H4 (cell line): ENCODE measurements at regions not wholly inside any gene's neighbourhood (a gene's known extent, or its start where the extent isn't known, plus 50 kb on each side); places are given as distances from the start of the nearest gene placed in this dataset.

Experiments
- DNase-seq: peaks from one replicate; pipeline ENCODE4 v3.0.0-alpha.2; 2015; ENCODE audit warnings: low spot score

DNA sequence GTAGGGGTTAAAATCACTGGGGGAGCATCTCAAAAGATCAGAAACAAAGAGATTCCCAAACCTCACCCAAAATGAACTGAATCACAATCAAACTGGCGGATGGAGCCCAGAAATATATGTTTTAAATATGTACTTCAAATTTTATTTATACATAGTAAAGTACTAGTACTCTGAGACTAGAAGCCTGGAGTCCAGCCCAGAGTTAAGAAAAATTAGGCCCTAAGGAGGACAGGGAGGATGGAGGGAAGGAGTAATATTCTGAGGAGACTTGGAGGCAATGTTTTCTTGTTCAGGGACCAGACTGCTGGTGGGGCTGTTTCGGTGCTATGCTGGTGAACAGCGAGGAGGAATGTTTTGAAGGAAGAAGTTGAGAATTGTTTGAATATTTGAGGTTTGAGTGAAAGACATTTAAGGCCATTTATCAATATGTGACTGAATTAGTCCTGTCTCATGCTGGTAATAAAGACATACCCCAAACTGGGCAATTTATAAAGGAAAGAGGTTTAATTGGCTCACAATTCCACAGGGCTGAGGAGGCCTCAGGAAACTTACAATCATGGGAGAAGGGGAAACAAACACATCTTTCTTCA, 552.4 kb upstream of the DAB2 start:
- DNase-seq = no peak

DNA sequence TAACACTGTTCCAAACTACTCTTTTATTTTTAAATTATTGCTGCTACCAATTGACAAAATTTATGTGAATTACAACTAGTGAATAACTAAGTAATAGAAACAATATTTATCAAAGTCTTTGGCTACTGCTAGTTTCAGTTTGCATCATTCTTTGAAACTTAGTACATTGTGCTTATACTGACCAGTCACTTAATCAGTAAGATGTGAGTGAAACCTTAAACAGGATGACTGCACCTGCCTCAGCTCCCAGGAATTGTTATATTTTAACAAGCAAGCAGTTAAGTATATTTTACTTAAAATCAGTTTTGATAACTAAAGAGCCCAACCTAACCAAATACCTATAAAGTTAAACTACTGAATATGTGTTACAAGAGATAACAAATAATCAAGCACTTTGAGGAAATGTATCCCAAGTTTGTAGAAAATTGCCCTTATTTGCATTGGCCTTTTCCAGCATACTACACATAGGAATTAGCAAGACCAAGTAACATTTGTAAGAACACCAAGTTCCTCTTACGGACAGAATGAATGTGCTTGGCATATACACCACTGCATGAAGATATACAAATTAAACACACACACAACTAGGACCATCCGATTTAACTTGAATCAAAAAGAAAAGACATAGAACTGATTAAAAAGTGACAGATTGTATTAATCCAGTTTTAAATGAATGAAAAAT, 545.5 kb upstream of the DAB2 start:
- no peak for DNase-seq

DNA sequence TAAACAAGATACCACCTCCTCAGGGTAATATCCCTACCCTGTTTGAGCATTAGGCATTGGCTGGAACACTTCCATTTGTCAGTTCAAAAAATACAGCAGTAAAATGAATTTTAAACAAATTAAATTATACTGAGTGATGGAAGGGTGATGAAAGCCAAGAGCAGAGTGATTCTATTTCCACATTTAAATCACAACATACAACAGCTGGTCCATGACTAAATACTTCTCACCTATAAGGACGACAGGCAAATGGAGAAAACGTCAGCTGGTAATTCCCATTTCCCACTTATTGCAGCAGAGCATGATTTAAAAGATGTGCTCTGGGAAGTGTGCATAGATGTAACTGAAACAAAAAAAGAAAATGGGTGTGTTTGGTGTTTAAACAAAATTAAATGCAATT, 543.6 kb upstream of the DAB2 start:
- DNase-seq = no peak

DNA sequence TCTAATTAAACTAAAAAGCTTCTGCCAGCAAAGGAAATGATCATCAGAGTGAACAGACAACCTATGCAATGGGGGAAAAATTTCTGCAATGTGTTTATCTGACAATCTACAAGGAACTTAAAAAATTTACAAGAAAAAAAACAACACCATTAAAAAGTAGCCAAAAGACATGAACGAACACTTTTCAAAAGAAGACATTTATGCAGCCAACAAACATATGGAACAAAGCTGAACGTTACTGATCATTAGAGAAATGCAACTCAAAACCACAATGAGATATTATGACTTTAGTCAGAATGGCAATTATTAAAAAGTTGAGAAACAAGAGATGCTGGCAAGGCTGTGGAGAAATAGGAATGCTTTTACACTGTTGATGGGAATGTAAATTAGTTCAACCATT, 530.4 kb upstream of the DAB2 start:
- DNase-seq = no peak

DNA sequence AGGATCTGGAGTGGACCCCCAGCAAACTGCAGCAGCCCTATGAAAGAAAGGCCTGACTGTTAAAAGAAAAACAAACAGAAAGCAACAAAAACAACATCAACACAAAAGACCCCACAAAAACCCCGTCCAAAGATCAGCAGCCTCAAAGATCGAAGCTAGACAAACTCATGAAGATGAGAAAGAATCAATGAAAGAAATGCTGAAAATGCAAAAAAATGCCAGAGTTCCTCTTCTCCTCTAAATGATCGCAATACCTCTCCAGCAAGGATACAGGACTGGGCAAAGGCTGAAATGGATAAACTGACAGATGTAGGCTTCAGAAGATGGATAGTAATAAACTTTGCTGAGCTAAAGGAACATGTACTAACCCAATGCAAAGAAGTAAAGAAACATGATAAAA, 526.3 kb upstream of the DAB2 start:
- no peak for DNase-seq

DNA sequence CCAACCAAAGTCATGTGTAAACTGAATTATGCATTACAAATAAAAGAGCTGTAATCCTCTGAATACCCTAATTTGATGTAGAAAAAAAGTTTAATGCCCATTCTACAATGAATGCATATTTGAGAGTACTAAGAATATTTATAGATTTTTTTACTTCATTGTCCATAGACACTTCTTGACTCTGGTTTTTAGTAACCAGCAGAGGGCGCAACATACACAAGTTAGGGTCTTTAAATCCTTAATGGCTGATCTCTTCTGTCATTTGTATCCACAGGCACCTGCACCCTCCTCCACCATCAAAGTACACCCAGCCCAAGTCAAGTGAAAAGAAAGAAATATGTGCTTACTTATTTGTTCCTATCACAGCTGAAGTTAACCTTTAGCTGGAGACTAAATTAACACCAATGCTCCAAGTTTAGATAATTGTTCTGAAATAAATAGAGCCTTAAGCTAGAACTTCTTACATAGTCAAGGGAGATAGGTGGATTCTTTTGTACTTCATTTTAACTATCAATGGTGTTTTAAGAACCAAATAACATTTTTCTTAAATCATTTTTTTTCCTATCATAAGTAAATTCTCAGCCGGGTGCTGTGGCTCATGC, 524.2 kb upstream of the DAB2 start:
- peak; percentile 82 for DNase-seq

DNA sequence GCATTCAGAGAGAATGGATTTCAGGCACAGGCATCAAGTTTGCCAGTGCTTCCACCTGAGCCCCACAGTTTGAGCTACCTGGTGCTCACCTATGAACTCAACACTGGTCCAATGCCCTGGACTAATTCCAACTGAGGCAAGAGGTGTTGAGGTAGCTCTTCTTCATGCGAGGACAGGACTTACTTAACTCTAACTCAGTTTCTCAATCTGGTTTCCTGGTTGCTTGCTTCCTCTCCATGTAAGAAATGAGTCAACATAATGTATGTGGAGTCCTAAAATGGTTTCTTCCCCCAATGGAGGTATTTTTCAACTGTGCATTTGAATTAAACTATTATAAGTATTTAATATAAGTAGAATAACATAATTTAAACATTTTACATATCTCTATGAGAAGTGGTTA, 523.6 kb upstream of the DAB2 start:
- DNase-seq = no peak

DNA sequence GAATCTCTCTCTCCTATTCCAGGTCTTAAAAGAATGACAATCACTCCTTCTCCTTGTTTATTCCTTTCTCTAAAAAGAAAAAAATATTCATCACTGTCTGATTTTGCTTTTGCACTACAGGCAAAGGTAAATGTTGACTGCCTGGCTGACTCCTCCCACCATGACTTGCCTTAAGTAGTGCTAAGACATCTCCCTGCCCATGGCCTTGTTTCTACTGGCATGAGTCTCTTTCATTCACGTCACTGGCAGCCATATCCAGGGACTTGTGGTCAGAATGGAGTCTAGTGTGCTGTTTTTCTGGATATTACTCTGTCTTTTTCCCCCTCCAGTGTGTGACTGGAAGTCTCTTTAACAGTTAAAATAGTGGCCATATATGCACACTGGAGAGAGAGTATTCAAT, 522.9 kb upstream of the DAB2 start:
- peak; percentile 29 for DNase-seq

DNA sequence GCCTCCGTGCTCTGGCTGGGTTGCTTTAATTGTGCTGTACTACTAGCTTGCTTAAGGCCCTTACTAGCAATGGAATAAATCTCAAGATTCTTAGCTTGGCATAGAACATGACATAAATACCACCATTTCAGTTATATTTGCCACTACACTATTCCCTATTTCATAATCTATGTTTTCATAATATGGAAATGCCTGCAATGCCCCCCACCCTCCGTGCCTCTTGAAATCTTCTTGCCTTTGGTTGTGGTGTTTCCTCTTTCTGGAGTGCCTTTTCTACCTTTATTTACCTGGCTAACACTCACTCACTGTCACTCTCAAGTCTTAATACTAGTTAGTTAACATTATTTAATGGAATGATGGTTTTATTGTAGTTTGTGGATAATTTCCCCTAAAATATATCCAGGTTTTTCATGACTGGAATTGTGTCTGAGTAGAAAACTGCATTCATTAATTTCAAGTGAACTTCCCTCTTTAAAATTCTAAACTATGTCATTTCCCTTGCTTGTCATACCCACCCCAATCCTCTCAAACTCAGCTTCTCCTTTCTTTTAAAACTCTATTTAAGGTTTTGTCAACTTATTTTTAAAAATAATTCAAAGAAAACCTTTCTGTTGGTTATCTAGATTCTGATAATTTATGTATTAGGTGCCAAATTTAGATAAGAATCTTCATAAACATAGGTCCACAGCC, 521.7 kb upstream of the DAB2 start:
- no peak for DNase-seq

DNA sequence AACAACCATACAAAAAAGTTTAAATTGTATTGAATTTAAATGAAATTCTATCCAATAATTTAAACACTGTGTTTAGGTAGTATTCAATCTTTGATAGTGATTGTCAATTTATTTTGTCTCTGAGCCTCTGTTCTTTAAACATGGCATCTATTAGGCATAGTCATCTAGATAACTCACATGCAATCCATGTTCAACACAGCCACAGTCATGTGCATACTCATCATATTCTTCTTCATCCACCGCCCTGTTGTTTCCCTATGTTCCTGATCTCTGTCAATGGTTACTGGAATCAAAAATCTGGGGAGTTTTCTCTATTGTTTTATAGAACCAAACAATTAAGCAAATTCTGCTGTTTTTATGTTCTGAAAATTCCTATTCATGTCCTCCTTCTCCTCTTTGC, 521.1 kb upstream of the DAB2 start:
- DNase-seq = no peak

DNA sequence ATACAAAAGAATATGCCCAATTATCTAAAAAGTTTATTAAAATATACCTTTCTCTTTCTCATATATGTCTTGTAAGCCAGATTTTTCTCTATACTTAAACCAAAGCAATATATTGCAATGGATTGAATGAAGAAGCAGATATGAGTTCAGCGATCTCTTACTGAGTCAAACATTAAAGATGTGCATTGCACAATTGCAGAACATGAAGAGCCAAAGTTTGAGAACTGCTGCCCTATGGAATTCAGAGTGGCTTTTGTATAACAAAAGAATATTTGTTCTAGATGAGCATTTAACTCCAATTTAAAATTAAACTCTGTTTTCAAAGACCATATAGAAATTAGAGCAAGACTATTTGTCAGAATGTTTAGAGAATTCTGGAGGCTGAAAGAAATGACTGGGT, 519.0 kb upstream of the DAB2 start:
- no peak for DNase-seq

DNA sequence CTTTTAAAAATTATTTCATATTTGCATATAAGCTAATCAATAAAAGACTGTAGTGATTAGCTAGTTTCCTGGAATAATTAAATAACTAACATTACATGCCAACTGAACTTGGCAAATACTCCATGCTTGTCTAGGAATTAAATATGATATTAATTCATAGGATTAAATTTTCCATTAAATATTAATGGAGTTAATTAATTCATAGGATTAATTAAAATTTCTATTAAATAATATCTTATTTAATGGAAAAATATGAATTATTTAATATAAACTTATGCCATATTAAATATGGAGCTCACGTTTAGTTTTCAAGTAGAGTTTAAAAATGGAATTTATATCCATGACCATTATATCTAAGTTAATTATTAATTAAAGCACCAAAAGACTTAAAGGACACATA, 517.8 kb upstream of the DAB2 start:
- DNase-seq = no peak

DNA sequence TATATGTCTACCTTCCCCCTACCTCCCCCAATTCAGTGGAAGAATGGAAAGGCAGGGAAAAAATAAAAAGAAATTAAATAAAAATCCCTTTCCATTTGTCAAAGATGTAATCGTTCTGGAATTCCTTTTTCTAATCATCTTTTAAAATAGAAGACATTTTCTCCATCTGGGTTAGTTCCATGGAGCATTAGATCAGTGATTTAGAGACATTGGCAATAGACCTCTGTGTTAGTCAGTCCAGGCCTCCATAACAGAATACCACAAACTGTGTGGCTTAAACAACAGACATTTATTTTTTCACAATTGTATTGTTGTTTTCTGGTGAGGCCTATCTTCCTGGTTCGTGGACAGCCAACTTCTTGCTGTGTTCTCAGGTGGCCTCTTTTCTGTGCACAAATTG, 516.6 kb upstream of the DAB2 start:
- no peak for DNase-seq

DNA sequence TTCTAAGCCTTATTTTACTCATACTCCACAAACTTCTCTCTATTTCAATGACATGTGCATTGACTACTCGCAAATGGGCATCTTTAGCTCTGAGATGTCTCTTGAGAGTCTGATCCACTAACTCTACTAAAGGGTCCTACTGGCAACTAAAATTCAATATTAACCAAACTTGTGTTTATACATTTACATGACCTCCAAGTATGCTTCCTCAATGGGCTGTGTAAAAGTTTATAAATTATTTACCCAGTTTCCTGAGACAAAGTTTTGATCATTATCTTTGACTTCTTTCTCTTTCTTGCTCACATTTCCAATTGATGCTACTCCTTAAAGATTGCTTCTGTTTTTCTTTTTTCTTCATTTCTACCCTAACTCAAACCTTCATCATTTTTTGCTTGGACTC, 510.1 kb upstream of the DAB2 start:
- no peak for DNase-seq

DNA sequence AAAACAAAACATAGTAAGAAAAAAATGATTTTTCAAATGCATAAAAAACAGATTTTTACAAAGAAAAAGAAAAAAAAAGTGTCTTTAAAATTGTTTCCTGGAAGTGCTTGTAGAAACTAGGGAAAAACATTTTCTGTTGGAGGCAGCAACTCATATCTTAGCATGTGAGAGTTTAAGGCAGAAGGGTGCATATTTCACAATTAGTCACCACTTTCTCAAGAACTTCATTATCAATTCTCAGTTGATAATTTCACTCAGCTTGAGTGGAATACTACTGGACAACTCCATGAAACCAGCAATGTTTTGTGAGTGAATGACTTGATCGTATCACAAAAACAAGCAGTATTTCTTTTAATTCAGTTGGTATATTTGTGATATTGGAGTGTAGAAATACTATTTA, 508.3 kb upstream of the DAB2 start:
- DNase-seq = no peak

DNA sequence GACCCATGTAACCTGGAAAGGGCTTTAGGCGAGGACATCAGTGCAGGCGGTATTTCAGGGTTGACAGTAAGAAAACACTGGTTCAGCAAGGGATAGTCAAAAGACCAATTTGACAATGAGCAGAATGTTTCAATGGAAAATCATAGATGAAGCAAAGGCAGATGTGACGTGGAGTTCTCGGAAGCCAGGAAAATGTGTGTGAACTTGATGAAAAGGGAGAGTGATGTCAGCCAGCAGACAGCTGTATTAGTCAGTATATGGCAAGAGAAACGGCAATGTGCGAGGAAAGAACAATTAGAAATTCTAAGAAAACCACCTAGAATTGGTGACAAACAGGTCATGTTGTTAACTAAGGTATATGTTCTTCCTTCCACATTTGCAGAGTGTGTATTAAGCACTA, 503.9 kb upstream of the DAB2 start:
- no peak for DNase-seq

DNA sequence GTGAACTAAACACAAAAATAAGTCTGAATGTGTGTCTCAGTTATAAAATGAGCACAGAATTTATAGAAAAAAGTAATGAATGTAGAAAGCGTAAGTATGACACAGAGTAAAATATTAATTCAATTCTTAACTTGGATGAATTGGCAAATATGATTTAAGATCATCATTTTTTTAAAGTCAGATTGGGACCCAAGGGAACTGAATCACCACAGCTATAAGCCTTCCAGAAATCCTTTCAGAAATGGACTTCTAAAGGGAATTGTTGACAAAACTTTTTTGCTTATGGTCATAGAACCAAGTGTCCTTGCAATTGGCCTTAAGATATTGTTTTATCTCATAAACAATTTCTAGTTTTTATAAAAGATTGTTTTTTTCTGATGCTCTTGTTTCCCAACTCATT, 495.1 kb upstream of the DAB2 start:
- no peak for DNase-seq

DNA sequence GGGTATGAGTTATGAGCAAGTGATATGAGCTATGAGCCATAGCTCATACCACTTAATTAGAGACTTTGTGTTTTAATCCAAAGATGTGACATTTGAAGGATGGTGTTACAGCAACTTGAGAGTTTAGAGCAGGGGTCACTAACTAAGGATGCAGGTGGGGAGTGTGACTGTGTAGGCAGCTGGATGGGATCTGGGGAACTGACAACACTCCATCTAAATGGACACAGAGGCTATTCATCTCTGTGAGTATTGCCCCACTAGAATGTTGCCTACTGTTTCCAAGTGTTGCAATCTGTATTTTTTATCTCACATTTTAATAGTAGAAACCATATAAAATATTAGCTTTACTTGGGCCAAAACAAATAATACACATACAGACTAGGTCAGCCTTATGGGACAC, 488.1 kb upstream of the DAB2 start:
- DNase-seq = no peak

DNA sequence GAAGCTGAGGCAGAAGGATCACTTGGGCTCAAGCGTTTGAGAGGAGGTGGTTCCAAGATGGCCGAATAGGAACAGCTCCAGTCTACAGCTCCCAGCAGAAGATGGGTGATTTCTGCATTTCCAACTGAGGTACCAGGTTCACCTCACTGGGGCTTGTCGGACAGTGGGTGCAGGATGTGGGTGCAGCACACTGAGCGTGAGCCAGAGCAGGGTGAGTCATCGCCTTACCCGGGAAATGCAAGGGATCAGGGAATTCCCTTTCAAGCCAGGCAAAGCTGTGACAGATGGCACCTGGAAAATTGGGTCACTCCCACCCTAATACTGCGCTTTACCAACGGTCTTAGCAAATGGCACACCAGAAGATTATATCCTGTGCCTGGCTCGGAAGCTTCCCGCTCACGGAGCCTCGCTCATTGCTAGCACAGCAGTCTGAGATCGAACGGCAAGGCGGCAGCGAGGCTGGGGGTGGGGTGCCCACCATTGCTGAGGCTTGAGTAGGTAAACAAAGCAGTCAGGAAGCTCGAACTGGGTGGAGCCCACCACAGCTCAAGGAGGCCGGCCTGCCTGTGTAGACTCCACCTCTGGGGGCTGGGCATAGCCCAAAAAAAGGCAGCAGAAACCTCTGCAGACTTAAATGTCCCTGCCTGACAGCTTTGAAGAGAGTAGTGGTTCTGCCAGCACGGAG, 482.6 kb upstream of the DAB2 start:
- peak; percentile 10 for DNase-seq

DNA sequence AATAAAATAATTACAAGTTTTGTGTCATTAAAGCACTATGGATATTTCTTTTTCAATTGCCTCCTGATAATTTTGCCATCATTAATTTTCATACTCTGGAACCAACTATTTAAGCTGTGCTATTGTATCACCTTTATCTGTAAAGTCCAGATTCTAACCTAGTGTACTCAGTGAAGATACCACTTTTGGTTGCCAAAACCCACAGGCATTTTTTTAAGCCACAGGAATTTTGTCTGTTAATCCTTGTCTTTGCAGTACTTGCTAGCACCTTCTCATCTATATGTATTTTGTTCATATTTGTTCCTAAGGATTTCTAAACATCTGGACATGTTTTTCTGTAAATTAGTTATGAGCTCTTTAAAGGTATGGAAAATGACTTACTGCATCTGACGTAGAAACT, 481.4 kb upstream of the DAB2 start:
- DNase-seq = no peak

DNA sequence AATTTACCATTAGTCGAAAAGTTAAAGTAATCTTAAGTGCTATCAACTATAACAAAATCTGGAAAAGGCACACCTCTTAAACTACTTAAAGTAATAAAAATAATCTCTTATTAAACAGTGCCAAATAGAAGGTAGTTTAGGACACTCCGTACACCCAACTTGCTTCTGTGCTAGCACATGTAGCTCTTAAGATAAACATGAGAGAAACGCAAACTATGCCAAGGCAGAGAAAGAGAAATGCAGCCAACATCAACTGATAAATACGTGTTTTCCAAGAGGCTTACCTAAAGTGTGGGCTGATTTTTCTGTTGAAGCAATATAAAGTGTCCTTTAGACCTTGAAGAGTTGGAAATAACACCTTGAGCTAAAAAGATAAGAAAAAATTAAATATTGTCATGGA, 480.6 kb upstream of the DAB2 start:
- DNase-seq = no peak

DNA sequence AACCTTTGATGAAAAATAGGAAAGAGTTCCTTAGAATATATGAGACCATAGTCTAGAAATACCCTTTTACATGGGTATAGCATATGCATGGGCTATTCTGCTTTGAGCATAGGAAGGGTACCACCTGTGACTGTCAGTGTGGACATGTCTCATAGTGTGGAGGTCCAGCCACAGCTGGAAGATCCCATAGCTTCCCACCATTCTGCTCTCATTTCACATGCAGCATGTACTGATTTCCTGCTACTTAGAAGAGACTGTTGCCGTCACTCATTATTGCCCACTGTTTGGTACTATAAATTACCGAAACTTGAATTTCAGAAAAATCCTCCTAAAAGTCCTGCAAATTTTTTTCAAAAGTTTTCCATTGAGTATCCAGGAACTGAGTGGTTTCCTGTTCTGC, 477.8 kb upstream of the DAB2 start:
- no peak for DNase-seq

DNA sequence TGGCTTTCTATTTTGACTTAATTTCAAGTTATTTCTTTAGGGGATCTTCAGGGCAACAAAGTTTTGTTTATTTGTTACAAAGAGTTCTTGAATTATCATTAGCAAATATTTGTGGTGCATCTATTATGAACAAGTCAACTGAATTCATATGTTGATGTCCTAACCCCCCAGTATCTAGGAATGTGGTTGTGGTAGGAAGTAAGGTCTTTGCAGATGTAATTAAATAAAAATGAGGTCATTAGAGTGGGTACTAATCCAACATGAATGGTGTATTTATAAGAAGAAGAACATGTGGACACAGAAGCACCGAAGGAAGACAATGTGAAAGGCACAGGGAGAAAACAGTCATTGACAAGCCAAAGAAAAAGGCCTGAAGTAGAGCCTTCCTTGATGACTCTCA, 474.0 kb upstream of the DAB2 start:
- DNase-seq = no peak
